ENCODE measurements at regions not wholly inside any gene's neighbourhood (a gene's known extent, or its start where the extent isn't known, plus 50 kb on each side); places are given as distances from the start of the nearest gene placed in this dataset.

DNA sequence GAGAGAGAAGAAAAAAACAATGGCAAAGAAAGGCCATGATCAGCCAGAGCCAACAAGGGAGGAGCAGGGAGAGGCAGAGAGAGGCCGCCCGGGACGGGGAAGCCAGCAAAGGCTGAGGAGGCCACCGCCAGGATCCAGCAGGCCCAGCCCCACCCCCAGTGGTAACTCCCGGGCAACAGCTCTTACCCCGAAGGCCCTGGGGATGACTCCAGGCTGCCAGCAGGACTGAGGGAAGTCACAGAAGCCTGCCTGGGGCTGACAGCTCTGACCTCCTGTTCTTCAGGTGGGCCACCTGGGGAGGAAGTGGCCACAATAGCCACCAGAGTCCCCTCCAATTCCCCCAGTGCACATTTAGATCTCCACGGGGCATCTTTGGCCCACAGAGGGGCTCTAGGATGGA is 184.3 kb upstream of the LINGO1 start:
- DNase-seq (ENCODE audit: low spot score in 2 of 2): no peak
- Histone ChIP-seq H3K27me3 (peaks cover 0 to 72% of the 10 kb centered on the region in 2 donors), H3K9me3 (no peaks in the 10 kb centered on the region), H3K36me3 (no peaks in the 10 kb centered on the region), H3K4me3 (no peak overlapping the region), H3K4me1 (peaks cover 0 to 21% (median 0%) of the 10 kb centered on the region in 4 donors), H3K27ac (no peak overlapping the region)
- TF ChIP-seq POLR2A (IDR thresholded peaks at IDR 0.05) (no peak), EP300 (IDR thresholded peaks at IDR 0.05) (no peak), CTCF (IDR thresholded peaks at IDR 0.05) (no peak)
- WGBS, 2 donors: 56 to 57% methylated on average over 6 to 7 of the region's 7 CpGs

GRCh38 chr15:77815015-77815414 is 182.3 kb upstream of the LINGO1 start:
- WGBS, 2 donors: 80 to 86% methylated on average over 4 to 7 of the region's 7 CpGs
- Histone ChIP-seq H3K4me3 (no peak overlapping the region), H3K4me1 (peaks cover 0 to 17% (median 0%) of the 10 kb centered on the region in 4 donors), H3K27me3 (peaks cover 0 to 53% of the 10 kb centered on the region in 2 donors), H3K27ac (no peak overlapping the region), H3K9me3 (no peaks in the 10 kb centered on the region), H3K36me3 (no peaks in the 10 kb centered on the region)
- no peak for TF ChIP-seq CTCF (IDR thresholded peaks at IDR 0.05)
- no peak for TF ChIP-seq EP300 (IDR thresholded peaks at IDR 0.05)
- no peak for TF ChIP-seq POLR2A (IDR thresholded peaks at IDR 0.05)
- DNase-seq (ENCODE audit: low spot score in 2 of 2): no peak

- Histone ChIP-seq H3K4me3 (no peak overlapping the region), H3K4me1 (no peaks in the 10 kb centered on the region), H3K36me3 (no peaks in the 10 kb centered on the region), H3K9me3 (no peaks in the 10 kb centered on the region), H3K27ac (no peak overlapping the region), H3K27me3 (peaks cover 0 to 33% of the 10 kb centered on the region in 2 donors)
- 67 to 79% methylated on average over 9 to 10 of the region's 10 CpGs for WGBS, 2 donors
- TF ChIP-seq POLR2A (IDR thresholded peaks at IDR 0.05): no peak
- TF ChIP-seq EP300 (IDR thresholded peaks at IDR 0.05): no peak
- no peak for TF ChIP-seq CTCF (IDR thresholded peaks at IDR 0.05)
- DNase-seq (ENCODE audit: low spot score in 2 of 2): no peak
Measured at GRCh38 chr15:77812664-77813063, 180.0 kb upstream of the LINGO1 start.

GRCh38 chr15:77811270-77811669 is 178.6 kb upstream of the LINGO1 start:
- Histone ChIP-seq H3K4me1 (no peaks in the 10 kb centered on the region), H3K36me3 (no peaks in the 10 kb centered on the region), H3K27ac (no peak overlapping the region), H3K4me3 (no peak overlapping the region), H3K27me3 (peaks cover 0 to 22% of the 10 kb centered on the region in 2 donors), H3K9me3 (no peaks in the 10 kb centered on the region)
- 60 to 67% methylated on average over 5 of the region's 5 CpGs for WGBS, 2 donors
- TF ChIP-seq POLR2A (IDR thresholded peaks at IDR 0.05) (no peak), CTCF (IDR thresholded peaks at IDR 0.05) (no peak), EP300 (IDR thresholded peaks at IDR 0.05) (no peak)
- no peak for DNase-seq (ENCODE audit: low spot score in 2 of 2)

- H3K4me1 ChIP-seq: no peaks in the 10 kb centered on the region
- H3K4me3 ChIP-seq: no peak overlapping the region
- H3K9me3 ChIP-seq: no peaks in the 10 kb centered on the region
- no peak for DNase-seq (ENCODE audit: low spot score in 2 of 2)
- H3K36me3 ChIP-seq: no peaks in the 10 kb centered on the region
- 58 to 66% methylated on average over 4 to 6 of the region's 6 CpGs for WGBS, 2 donors
- no peak for TF ChIP-seq CTCF (IDR thresholded peaks at IDR 0.05)
- TF ChIP-seq EP300 (IDR thresholded peaks at IDR 0.05): no peak
- no peak for TF ChIP-seq POLR2A (IDR thresholded peaks at IDR 0.05)
- no peak overlapping the region for H3K27ac ChIP-seq
- H3K27me3 ChIP-seq: peaks cover 0 to 11% of the 10 kb centered on the region in 2 donors
Measured at GRCh38 chr15:77810130-77810571, 177.4 kb upstream of the LINGO1 start.

All from tibial nerve (tissue), 4 donors.